ENCODE measurements at regions not wholly inside any gene's neighbourhood (a gene's known extent, or its start where the extent isn't known, plus 50 kb on each side); places are given as distances from the start of the nearest gene placed in this dataset.

DNA sequence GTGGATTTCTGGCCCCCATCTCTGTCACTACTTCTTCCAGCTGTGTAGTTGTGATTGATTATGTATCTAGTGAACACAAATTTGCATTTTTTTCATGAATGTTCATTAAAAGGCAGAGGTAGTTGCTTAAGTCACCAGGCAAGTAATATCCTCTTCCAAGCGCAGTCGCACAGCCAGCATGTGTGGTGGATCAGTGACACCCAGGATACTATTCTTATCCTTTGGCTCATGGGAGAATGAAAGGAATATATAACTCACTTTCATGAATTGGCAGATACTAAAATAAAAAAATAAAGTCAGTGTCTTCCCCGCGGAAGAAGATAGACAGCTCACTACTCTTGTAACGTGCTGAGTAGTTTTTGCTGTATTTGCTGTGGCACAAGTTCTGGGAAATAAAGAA is 387.8 kb downstream of the CDH7 start:
- TF ChIP-seq, protein P1, sequence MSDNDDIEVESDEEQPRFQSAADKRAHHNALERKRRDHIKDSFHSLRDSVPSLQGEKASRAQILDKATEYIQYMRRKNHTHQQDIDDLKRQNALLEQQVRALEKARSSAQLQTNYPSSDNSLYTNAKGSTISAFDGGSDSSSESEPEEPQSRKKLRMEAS (IDR thresholded peaks at IDR 0.05; ENCODE audit: low read depth, low read length), result no peak
- TF ChIP-seq POLR2A (IDR thresholded peaks at IDR 0.05; ENCODE audit: extremely low read depth, insufficient read length) (no peak), MYC (IDR thresholded peaks at IDR 0.05; ENCODE audit: low read depth, low read length) (no peak)
- TF ChIP-seq, protein P2, sequence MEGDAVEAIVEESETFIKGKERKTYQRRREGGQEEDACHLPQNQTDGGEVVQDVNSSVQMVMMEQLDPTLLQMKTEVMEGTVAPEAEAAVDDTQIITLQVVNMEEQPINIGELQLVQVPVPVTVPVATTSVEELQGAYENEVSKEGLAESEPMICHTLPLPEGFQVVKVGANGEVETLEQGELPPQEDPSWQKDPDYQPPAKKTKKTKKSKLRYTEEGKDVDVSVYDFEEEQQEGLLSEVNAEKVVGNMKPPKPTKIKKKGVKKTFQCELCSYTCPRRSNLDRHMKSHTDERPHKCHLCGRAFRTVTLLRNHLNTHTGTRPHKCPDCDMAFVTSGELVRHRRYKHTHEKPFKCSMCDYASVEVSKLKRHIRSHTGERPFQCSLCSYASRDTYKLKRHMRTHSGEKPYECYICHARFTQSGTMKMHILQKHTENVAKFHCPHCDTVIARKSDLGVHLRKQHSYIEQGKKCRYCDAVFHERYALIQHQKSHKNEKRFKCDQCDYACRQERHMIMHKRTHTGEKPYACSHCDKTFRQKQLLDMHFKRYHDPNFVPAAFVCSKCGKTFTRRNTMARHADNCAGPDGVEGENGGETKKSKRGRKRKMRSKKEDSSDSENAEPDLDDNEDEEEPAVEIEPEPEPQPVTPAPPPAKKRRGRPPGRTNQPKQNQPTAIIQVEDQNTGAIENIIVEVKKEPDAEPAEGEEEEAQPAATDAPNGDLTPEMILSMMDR (IDR thresholded peaks at IDR 0.05; ENCODE audit: low read depth, low read length), result no peak
- DNase-seq (ENCODE audit: low read depth), result no peak
- no peak overlapping the region for H3K4me3 ChIP-seq (ENCODE audit: low read depth, low read length)

DNA sequence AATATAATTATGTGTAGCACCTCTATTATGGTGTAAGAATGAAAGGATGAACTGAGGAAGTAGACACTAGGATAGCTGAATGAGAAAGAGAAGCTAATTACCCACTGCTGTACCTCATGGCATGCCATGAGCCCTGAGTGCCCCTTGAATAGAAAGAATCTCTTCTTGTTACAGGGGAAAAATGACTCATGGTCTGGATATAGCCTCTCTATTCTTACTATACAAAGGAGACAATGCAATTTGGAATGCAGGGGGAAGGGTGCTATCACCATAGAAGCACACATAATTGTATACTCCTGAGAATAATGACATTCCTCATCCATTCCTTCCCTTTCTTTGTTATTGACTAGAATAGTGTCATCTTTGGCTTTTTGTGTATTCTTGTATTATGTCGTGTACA is 385.2 kb downstream of the CDH7 start:
- no peak for TF ChIP-seq POLR2A (IDR thresholded peaks at IDR 0.05; ENCODE audit: extremely low read depth, insufficient read length)
- no peak overlapping the region for H3K4me3 ChIP-seq (ENCODE audit: low read depth, low read length)
- no peak for DNase-seq (ENCODE audit: low read depth)

DNA sequence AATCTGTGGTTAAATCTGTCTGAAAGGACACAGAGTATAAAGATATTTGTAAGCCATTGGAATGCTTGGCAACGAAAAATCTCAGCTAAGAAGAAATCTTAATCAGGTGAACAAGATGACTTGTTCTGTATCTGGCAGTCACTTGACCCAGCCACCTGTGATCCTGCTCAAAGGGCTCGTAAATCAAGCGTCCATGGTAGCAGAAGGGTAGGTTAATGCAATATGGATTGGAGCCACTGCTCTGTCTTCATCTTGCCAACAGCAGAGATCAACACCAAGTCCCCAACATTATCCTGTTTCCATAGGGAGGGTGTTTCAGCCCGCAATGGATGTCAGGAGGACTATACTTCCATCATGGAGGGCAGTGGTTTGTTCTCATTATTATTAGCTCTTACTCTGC is 378.4 kb downstream of the CDH7 start:
- H3K4me3 ChIP-seq (ENCODE audit: low read depth, low read length), result no peak overlapping the region
- DNase-seq (ENCODE audit: low read depth), result no peak
- TF ChIP-seq MYC (IDR thresholded peaks at IDR 0.05; ENCODE audit: low read depth, low read length), result no peak
- TF ChIP-seq, protein P2 (IDR thresholded peaks at IDR 0.05; ENCODE audit: low read depth, low read length), result no peak

DNA sequence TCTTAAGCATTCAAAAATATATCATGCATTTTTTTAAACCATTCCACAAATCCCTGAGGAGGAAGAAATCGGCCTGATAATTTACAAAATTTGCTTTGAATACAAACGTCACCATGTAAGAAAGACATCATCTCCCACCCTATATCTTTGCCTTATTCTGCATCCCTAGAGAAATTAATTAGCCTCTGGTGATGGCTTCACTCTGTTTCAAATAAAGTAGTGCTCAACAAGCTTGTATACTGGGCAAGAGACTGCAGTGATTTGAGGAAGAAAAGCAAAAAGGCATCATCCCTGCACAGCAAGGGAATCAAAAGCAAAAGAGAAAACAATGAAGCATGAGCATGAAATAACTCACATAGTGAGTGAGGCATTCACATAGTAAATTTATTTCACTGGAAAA is 375.5 kb downstream of the CDH7 start:
- TF ChIP-seq POLR2A (IDR thresholded peaks at IDR 0.05; ENCODE audit: extremely low read depth, insufficient read length) (no peak), MYC (IDR thresholded peaks at IDR 0.05; ENCODE audit: low read depth, low read length) (no peak)
- TF ChIP-seq, protein P1 (IDR thresholded peaks at IDR 0.05; ENCODE audit: low read depth, low read length), result no peak
- TF ChIP-seq, protein P2 (IDR thresholded peaks at IDR 0.05; ENCODE audit: low read depth, low read length), result no peak
- no peak overlapping the region for H3K4me3 ChIP-seq (ENCODE audit: low read depth, low read length)
- DNase-seq (ENCODE audit: low read depth), result no peak

DNA sequence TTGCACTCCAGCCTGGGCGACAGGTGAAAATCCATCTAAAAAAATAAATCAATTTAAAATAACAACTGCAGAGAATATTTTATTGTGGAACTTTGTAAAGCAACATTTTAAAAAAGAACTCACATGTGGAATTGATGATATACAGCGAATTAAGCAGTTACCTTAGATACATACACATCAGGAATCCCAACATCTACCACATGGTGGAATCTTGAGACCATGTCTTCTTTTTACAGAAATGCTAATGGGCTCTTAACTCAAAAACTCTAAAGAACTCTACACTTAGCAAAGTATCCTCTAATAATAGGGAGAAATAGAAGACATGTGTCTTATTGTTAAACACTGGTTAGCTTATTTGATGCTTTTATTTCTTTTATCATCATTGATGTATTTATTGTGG is 373.6 kb downstream of the CDH7 start:
- H3K4me3 ChIP-seq (ENCODE audit: low read depth, low read length), result no peak overlapping the region
- peak; percentile 5 for DNase-seq (ENCODE audit: low read depth)
- TF ChIP-seq, protein P2 (IDR thresholded peaks at IDR 0.05; ENCODE audit: low read depth, low read length), result no peak
- TF ChIP-seq MYC (IDR thresholded peaks at IDR 0.05; ENCODE audit: low read depth, low read length), result no peak
- no peak for TF ChIP-seq POLR2A (IDR thresholded peaks at IDR 0.05; ENCODE audit: extremely low read depth, insufficient read length)
- TF ChIP-seq, protein P1 (IDR thresholded peaks at IDR 0.05; ENCODE audit: low read depth, low read length), result no peak

DNA sequence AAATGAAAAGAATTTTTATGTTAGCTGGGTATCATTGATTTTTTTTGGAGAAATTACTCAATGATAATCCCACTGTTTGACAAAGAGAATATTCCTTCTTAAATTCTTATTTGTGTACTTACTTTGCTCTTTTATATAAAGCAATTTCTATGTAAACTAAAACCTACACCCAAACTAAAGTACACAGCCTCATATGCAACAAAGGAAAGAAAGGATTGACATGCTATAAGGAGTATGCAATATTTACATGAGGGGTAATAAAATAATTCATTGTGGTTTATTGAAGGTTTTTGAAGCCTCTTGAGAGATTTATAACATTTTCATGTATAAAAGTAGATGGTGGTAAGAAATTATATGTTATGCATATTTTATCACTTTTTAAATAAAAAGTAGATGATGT is 368.5 kb downstream of the CDH7 start:
- TF ChIP-seq POLR2A (IDR thresholded peaks at IDR 0.05; ENCODE audit: extremely low read depth, insufficient read length) (no peak), MYC (IDR thresholded peaks at IDR 0.05; ENCODE audit: low read depth, low read length) (no peak)
- TF ChIP-seq, protein P1 (IDR thresholded peaks at IDR 0.05; ENCODE audit: low read depth, low read length), result no peak
- TF ChIP-seq, protein P2 (IDR thresholded peaks at IDR 0.05; ENCODE audit: low read depth, low read length), result no peak
- DNase-seq (ENCODE audit: low read depth), result no peak
- H3K4me3 ChIP-seq (ENCODE audit: low read depth, low read length), result no peak overlapping the region

Measured in NB4 (cell line).